HEK293 (cell line): ENCODE measurements at regions not wholly inside any gene's neighbourhood (a gene's known extent, or its start where the extent isn't known, plus 50 kb on each side); places are given as distances from the start of the nearest gene placed in this dataset.

ENCODE experiments used
- CTCF ChIA-PET: fragments of 350-600 bp; formaldehyde crosslinking; extraction: SDS; loops from one replicate; lab custom pipeline; 2021; ENCODE audit warnings: antibody characterized with exemption; lab: Yijun Ruan, JAX
- POLR2A ChIA-PET: fragments of 300-600 bp; formaldehyde crosslinking; extraction: SDS; loops from one replicate; lab custom pipeline; 2020; ENCODE audit warnings: antibody characterized with exemption, inconsistent platforms; lab: Yijun Ruan, JAX
- H3K27ac ChIP-seq: fragments of 200-500 bp; sonication (Bioruptor generic); 2 replicates; pipeline ENCODE4 v1.5.1; 2014; ENCODE audit warnings: low read depth, low read length, control low read depth, inconsistent platforms; ENCODE audit errors: extremely low read depth
- H3K36me3 ChIP-seq, 2 experiments: fragments of 200-500 bp in 1 of 2; sonication (Bioruptor generic) in 1 of 2; 1 replicate in 1 of 2; 2 replicates in 1 of 2; pipeline ENCODE4 v1.5.1; 2014 to 2017; ENCODE audit warnings: inconsistent platforms in 2 of 2, low read length in 2 of 2; ENCODE audit not compliant: control insufficient read depth in 2 of 2, insufficient read depth in 1 of 2
- H3K4me1 ChIP-seq: fragments of 200-500 bp; sonication (Bioruptor generic); 2 replicates; pipeline ENCODE4 v1.5.1; 2014; ENCODE audit warnings: mild to moderate bottlenecking, low read length, inconsistent platforms; ENCODE audit not compliant: control insufficient read depth, insufficient read depth
- H3K4me3 ChIP-seq: 2 replicates; pipeline ENCODE4 v1.5.1; 2011; ENCODE audit warnings: low read depth, mild to moderate bottlenecking, control low read depth, low read length, moderate library complexity
- H3K9me3 ChIP-seq: fragments of 200-500 bp; sonication (Bioruptor generic); 2 replicates; pipeline ENCODE4 v1.5.1; 2014; ENCODE audit warnings: low read depth, low read length, inconsistent platforms; ENCODE audit not compliant: control insufficient read depth, insufficient read depth
- FEZF1 ChIP-seq: fragments of 450-650 bp; formaldehyde crosslinking; IDR thresholded peaks from 2 replicates; pipeline ENCODE4 v1.5.1; 2016; ENCODE audit warnings: missing biosample characterization, missing genetic modification characterization
- KLF16 ChIP-seq: fragments of 450-650 bp; formaldehyde crosslinking; IDR thresholded peaks from 2 replicates; pipeline ENCODE4 v1.5.1; 2017; ENCODE audit warnings: missing biosample characterization, missing genetic modification characterization
- OSR2 ChIP-seq: fragments of 450-650 bp; formaldehyde crosslinking; IDR thresholded peaks from 2 replicates; pipeline ENCODE4 v1.5.1; 2016; ENCODE audit warnings: missing biosample characterization, missing genetic modification characterization
- ZFP37 ChIP-seq: fragments of 450-650 bp; formaldehyde crosslinking; IDR thresholded peaks from 2 replicates; pipeline ENCODE4 v1.5.1; 2016; ENCODE audit warnings: missing biosample characterization, missing genetic modification characterization
- ZNF223 ChIP-seq: fragments of 450-650 bp; formaldehyde crosslinking; IDR thresholded peaks from 2 replicates; pipeline ENCODE4 v1.5.1; 2016; ENCODE audit warnings: missing biosample characterization, missing genetic modification characterization
- ZNF24 ChIP-seq: fragments of 450-650 bp; formaldehyde crosslinking; IDR thresholded peaks from 2 replicates; pipeline ENCODE4 v1.5.1; 2016; ENCODE audit warnings: missing biosample characterization, missing genetic modification characterization
- ZNF302 ChIP-seq: fragments of 450-650 bp; formaldehyde crosslinking; IDR thresholded peaks from 2 replicates; pipeline ENCODE4 v1.5.1; 2016; ENCODE audit warnings: missing biosample characterization, missing genetic modification characterization, low read depth
- ZNF335 ChIP-seq: fragments of 450-650 bp; formaldehyde crosslinking; conservative IDR thresholded peaks from 2 replicates; pipeline ENCODE4 v1.5.1; 2016; ENCODE audit warnings: missing biosample characterization, missing genetic modification characterization
- ZNF354C ChIP-seq: fragments of 450-650 bp; formaldehyde crosslinking; IDR thresholded peaks from 2 replicates; pipeline ENCODE4 v1.5.1; 2016; ENCODE audit warnings: missing biosample characterization, missing genetic modification characterization, low read depth, borderline replicate concordance
- ZNF398 ChIP-seq: fragments of 450-650 bp; formaldehyde crosslinking; IDR thresholded peaks from 2 replicates; pipeline ENCODE4 v1.5.1; 2017; ENCODE audit warnings: missing biosample characterization, missing genetic modification characterization
- ZNF404 ChIP-seq: fragments of 450-650 bp; formaldehyde crosslinking; IDR thresholded peaks from 2 replicates; pipeline ENCODE4 v1.5.1; 2017; ENCODE audit warnings: missing biosample characterization, missing genetic modification characterization
- ZNF521 ChIP-seq: fragments of 450-650 bp; formaldehyde crosslinking; IDR thresholded peaks from 2 replicates; pipeline ENCODE4 v1.5.1; 2017; ENCODE audit warnings: missing biosample characterization, mild to moderate bottlenecking, missing genetic modification characterization
- ZNF571 ChIP-seq: fragments of 450-650 bp; formaldehyde crosslinking; IDR thresholded peaks from 2 replicates; pipeline ENCODE4 v1.5.0; 2017; ENCODE audit warnings: missing biosample characterization, missing genetic modification characterization
- ZNF707 ChIP-seq: fragments of 450-650 bp; formaldehyde crosslinking; IDR thresholded peaks from 2 replicates; pipeline ENCODE4 v1.5.1; 2016; ENCODE audit warnings: missing biosample characterization, missing genetic modification characterization
- ZNF776 ChIP-seq: fragments of 450-650 bp; formaldehyde crosslinking; IDR thresholded peaks from 2 replicates; pipeline ENCODE4 v1.5.0; 2017; ENCODE audit warnings: missing biosample characterization, missing genetic modification characterization, borderline replicate concordance
- ZSCAN18 ChIP-seq: fragments of 450-650 bp; formaldehyde crosslinking; IDR thresholded peaks from 2 replicates; pipeline ENCODE4 v1.5.1; 2016; ENCODE audit warnings: missing biosample characterization, missing genetic modification characterization
- ZSCAN4 ChIP-seq: fragments of 450-650 bp; formaldehyde crosslinking; IDR thresholded peaks from 2 replicates; pipeline ENCODE4 v1.5.1; 2017; ENCODE audit warnings: missing biosample characterization, missing genetic modification characterization
- TF ChIP-seq, protein P1 (sequence below): fragments of 450-650 bp; formaldehyde crosslinking; IDR thresholded peaks from 2 replicates; pipeline ENCODE4 v1.5.1; 2017; ENCODE audit warnings: missing biosample characterization, missing genetic modification characterization
- TF ChIP-seq, protein P2 (sequence below): fragments of 450-650 bp; formaldehyde crosslinking; IDR thresholded peaks from 2 replicates; pipeline ENCODE4 v1.5.0; 2017; ENCODE audit warnings: missing biosample characterization, missing genetic modification characterization, borderline replicate concordance
- TF ChIP-seq, protein P3 (sequence below): fragments of 450-650 bp; formaldehyde crosslinking; IDR thresholded peaks from 2 replicates; pipeline ENCODE4 v1.5.1; 2016; ENCODE audit warnings: missing biosample characterization, missing genetic modification characterization, low read depth

- ChIA-PET POLR2A (no interaction called here), CTCF (interaction anchor here (0.6 kb wide), 2 partner anchors 17 to 1068 kb away, joined by 3 read pairs; no protein-coding TSS in a partner anchor)
- no peak overlapping the region for H3K27ac ChIP-seq
- no peak overlapping the region for H3K4me3 ChIP-seq
- TF ChIP-seq ZNF354C (tag by site-specific recombination) = no peak
- TF ChIP-seq, protein P1, sequence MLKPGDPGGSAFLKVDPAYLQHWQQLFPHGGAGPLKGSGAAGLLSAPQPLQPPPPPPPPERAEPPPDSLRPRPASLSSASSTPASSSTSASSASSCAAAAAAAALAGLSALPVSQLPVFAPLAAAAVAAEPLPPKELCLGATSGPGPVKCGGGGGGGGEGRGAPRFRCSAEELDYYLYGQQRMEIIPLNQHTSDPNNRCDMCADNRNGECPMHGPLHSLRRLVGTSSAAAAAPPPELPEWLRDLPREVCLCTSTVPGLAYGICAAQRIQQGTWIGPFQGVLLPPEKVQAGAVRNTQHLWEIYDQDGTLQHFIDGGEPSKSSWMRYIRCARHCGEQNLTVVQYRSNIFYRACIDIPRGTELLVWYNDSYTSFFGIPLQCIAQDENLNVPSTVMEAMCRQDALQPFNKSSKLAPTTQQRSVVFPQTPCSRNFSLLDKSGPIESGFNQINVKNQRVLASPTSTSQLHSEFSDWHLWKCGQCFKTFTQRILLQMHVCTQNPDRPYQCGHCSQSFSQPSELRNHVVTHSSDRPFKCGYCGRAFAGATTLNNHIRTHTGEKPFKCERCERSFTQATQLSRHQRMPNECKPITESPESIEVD (tag by site-specific recombination) = 0 out of 2 replicates have a peak, but pooled peaks have one; percentile 35
- H3K36me3 ChIP-seq = no peaks in the 10 kb centered on the region
- no peaks in the 10 kb centered on the region for H3K9me3 ChIP-seq
- no peaks in the 10 kb centered on the region for H3K4me1 ChIP-seq
These were observed 90.9 kb downstream of the GATA6 start for GRCh38 chr18:22260208-22260820.

DNA sequence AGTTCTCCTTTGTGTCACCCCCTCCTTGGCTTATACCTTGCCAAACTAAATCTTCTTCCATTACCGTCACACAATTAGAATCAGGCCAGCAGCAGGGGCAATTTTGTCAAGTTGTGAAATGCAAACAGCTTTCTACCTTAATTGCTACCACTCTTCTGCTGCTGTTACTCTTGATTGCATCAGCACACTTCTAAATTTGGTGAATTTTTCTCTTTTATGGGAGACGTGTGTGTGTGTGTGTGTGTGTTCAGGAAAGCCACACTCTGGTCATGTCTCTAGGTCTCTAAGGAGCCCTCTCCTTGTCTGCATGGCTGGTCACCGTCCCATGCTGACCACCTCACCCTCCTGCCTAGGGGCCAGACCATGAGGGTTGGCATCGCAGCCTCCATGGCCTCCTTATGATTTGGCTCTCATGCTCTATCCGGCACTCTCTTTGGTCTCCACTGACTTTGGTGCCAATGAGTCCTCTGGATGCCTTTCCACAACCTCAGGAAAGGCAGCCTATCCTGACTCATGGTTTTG lies 87.7 kb downstream of the GATA6 start:
- CTCF ChIA-PET = interaction anchor here (0.6 to 0.7 kb wide), 3 partner anchors 540 to 1015 kb away, joined by 3 to 4 read pairs (median 3); no protein-coding TSS in a partner anchor
- Histone ChIP-seq H3K4me1 (peaks cover 3% of the 10 kb centered on the region; the same call in 1 of the 2 replicates), H3K9me3 (no peaks in the 10 kb centered on the region), H3K27ac (no peak overlapping the region), H3K4me3 (no peak overlapping the region), H3K36me3 (no peaks in the 10 kb centered on the region)
- POLR2A ChIA-PET = no interaction called here
- 0 out of 2 replicates have a peak, but pooled peaks have one; percentile 59 for TF ChIP-seq ZNF302 (tag by site-specific recombination)
- TF ChIP-seq OSR2 (tag by site-specific recombination) = peak; percentile 75
- TF ChIP-seq, protein P2, sequence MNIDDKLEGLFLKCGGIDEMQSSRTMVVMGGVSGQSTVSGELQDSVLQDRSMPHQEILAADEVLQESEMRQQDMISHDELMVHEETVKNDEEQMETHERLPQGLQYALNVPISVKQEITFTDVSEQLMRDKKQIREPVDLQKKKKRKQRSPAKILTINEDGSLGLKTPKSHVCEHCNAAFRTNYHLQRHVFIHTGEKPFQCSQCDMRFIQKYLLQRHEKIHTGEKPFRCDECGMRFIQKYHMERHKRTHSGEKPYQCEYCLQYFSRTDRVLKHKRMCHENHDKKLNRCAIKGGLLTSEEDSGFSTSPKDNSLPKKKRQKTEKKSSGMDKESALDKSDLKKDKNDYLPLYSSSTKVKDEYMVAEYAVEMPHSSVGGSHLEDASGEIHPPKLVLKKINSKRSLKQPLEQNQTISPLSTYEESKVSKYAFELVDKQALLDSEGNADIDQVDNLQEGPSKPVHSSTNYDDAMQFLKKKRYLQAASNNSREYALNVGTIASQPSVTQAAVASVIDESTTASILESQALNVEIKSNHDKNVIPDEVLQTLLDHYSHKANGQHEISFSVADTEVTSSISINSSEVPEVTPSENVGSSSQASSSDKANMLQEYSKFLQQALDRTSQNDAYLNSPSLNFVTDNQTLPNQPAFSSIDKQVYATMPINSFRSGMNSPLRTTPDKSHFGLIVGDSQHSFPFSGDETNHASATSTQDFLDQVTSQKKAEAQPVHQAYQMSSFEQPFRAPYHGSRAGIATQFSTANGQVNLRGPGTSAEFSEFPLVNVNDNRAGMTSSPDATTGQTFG (tag by site-specific recombination) = 0 out of 2 replicates have a peak, but pooled peaks have one; percentile 45
- TF ChIP-seq KLF16 (tag by site-specific recombination) = peak; percentile 67; the same call in 1 of the 2 replicates
- TF ChIP-seq ZNF398 = peak; percentile 70
- no peak for TF ChIP-seq ZFP37 (tag by site-specific recombination)
- TF ChIP-seq, protein P1 (tag by site-specific recombination) = peak; percentile 62
- no peak for TF ChIP-seq ZNF521 (tag by site-specific recombination)
- no peak for TF ChIP-seq ZNF707 (tag by site-specific recombination)
- 0 out of 2 replicates have a peak, but pooled peaks have one; percentile 42 for TF ChIP-seq ZNF335
- peak; percentile 62; the same call in 1 of the 2 replicates for TF ChIP-seq ZNF776
- TF ChIP-seq, protein P3, sequence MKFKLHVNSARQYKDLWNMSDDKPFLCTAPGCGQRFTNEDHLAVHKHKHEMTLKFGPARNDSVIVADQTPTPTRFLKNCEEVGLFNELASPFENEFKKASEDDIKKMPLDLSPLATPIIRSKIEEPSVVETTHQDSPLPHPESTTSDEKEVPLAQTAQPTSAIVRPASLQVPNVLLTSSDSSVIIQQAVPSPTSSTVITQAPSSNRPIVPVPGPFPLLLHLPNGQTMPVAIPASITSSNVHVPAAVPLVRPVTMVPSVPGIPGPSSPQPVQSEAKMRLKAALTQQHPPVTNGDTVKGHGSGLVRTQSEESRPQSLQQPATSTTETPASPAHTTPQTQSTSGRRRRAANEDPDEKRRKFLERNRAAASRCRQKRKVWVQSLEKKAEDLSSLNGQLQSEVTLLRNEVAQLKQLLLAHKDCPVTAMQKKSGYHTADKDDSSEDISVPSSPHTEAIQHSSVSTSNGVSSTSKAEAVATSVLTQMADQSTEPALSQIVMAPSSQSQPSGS (tag by site-specific recombination) = peak; percentile 23; the same call in 1 of the 2 replicates
- peak; percentile 51; the same call in 1 of the 2 replicates for TF ChIP-seq ZNF404 (tag by site-specific recombination)
- TF ChIP-seq ZNF24 (tag by site-specific recombination) = no peak
- TF ChIP-seq ZNF223 (tag by site-specific recombination) = no peak
- peak; percentile 83; the same call in 1 of the 2 replicates for TF ChIP-seq ZSCAN18
- TF ChIP-seq FEZF1 = 0 out of 2 replicates have a peak, but pooled peaks have one; percentile 16
- peak; percentile 69 for TF ChIP-seq ZSCAN4 (tag by site-specific recombination)
- no peak for TF ChIP-seq ZNF571
